Duodenal mucosa (tissue), 2 donors: ENCODE measurements at regions not wholly inside any gene's neighbourhood (a gene's known extent, or its start where the extent isn't known, plus 50 kb on each side); places are given as distances from the start of the nearest gene placed in this dataset.

Experiments used
- H3K27ac ChIP-seq: one replicate; pipeline ENCODE4 v1.7.0; 2013; ENCODE audit warnings: low read depth, low read length
- H3K27me3 ChIP-seq, 2 donors: one replicate each; pipeline ENCODE4 v1.7.0; 2013; ENCODE audit warnings: low read length in 2 of 2, control low read depth in 1 of 2; ENCODE audit not compliant: insufficient read depth in 2 of 2, control insufficient read depth in 1 of 2
- H3K36me3 ChIP-seq, 2 donors: one replicate each; pipeline ENCODE4 v1.7.0; 2013; ENCODE audit warnings: low read length in 2 of 2, control low read depth in 1 of 2; ENCODE audit not compliant: insufficient read depth in 2 of 2, control insufficient read depth in 1 of 2
- H3K4me1 ChIP-seq, 2 donors: one replicate each; pipeline ENCODE4 v1.7.0; 2013; ENCODE audit warnings: low read length in 2 of 2, control low read depth in 1 of 2; ENCODE audit not compliant: insufficient read depth in 2 of 2, control insufficient read depth in 1 of 2
- H3K4me3 ChIP-seq, 2 donors: one replicate each; pipeline ENCODE4 v1.7.0; 2013; ENCODE audit warnings: low read length in 2 of 2, low read depth in 1 of 2
- H3K9ac ChIP-seq, 2 donors: one replicate each; pipeline ENCODE4 v1.7.0; 2013; ENCODE audit warnings: low read length in 2 of 2, low read depth in 1 of 2
- H3K9me3 ChIP-seq, 2 donors: one replicate each; pipeline ENCODE4 v1.7.0; 2013; ENCODE audit warnings: low read length in 2 of 2, control low read depth in 1 of 2; ENCODE audit not compliant: control insufficient read depth in 1 of 2

DNA sequence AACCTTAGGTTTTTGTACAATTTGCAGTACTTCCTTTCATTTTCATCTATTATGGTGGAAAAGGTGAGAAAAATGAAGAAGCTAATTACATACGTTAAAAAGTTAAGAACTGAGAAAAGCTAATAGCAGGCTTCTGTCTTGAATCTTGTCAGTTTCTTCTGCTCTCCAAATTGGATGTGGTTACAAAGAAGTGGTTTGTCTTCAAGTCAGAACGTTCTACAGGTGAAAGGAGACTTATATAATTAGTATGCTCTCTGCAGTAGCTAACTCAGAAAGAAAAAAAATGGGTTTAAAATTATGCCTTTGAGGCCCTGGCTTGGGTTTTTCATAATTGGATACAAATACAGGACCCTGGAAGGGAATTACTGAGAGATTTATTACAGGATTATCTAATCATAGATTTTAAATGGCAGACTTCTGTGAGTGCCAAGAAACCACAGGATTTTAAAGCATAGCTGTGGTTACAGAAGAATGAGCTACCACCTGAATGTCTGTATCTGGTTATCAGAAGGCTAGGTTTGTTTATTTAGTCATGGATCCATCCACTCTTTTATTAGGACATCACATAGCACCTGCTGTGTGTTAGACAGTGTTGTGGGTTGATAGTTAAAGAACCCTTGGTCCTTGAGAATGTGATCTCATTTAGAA lies 528.1 kb upstream of the MCTP2 start:
- Histone ChIP-seq H3K36me3 (no peaks in the 10 kb centered on the region), H3K4me1 (no peaks in the 10 kb centered on the region), H3K27ac (no peak overlapping the region), H3K9me3 (no peaks in the 10 kb centered on the region), H3K9ac (no peak overlapping the region), H3K4me3 (no peak overlapping the region), H3K27me3 (no peaks in the 10 kb centered on the region)

DNA sequence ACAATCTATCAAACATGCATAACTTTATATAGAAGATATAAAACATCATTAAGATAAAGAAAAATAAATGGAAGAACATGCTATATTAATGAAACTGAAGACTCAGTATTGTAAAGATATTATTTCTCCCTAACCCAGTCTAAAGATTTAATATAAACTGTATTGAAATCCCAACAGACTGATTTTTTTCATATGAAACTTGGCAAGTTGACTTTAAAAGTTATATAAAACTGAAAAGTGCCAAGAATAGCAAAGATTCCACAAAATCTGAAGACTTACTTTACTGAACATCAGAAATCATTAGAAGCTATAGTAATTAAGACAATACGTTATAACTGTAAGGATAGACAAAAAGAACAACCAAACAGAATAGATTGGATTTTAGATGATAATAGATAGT lies 531.3 kb upstream of the MCTP2 start:
- Histone ChIP-seq H3K9me3 (no peaks in the 10 kb centered on the region), H3K4me3 (no peak overlapping the region), H3K9ac (no peak overlapping the region), H3K36me3 (no peaks in the 10 kb centered on the region), H3K27me3 (no peaks in the 10 kb centered on the region), H3K27ac (no peak overlapping the region), H3K4me1 (no peaks in the 10 kb centered on the region)

- Histone ChIP-seq H3K9ac (no peak overlapping the region), H3K9me3 (peaks cover 0 to 3% of the 10 kb centered on the region in 2 donors), H3K36me3 (no peaks in the 10 kb centered on the region), H3K27ac (no peak overlapping the region), H3K27me3 (no peaks in the 10 kb centered on the region), H3K4me3 (no peak overlapping the region), H3K4me1 (no peaks in the 10 kb centered on the region)
Observed at GRCh38 chr15:93694033-93694432, 537.3 kb upstream of the MCTP2 start.

DNA sequence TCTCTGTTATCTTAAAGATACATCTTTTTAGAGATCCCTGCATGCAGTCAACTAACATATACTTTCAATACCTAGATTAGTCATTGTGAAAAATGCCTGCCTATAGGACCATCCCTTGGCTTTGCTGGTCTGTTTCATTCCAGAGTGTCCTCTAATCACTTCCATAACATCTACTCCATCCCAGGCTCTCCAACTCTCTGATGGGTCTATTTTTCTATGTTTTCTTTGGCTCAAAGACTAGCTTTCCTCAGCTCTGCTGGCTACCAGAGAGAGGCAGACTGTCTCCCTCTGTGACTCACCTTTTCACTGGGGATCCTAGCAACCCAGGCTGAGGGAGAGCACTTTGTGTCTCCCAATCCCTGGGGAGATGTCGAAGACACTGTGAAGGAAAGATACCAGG lies 547.7 kb upstream of the MCTP2 start:
- no peak overlapping the region for H3K4me3 ChIP-seq
- H3K27ac ChIP-seq, result no peak overlapping the region
- no peaks in the 10 kb centered on the region for H3K36me3 ChIP-seq
- no peak overlapping the region for H3K9ac ChIP-seq
- H3K27me3 ChIP-seq, result no peaks in the 10 kb centered on the region
- H3K9me3 ChIP-seq, result peaks cover 16 to 27% of the 10 kb centered on the region in 2 donors
- H3K4me1 ChIP-seq, result no peaks in the 10 kb centered on the region

DNA sequence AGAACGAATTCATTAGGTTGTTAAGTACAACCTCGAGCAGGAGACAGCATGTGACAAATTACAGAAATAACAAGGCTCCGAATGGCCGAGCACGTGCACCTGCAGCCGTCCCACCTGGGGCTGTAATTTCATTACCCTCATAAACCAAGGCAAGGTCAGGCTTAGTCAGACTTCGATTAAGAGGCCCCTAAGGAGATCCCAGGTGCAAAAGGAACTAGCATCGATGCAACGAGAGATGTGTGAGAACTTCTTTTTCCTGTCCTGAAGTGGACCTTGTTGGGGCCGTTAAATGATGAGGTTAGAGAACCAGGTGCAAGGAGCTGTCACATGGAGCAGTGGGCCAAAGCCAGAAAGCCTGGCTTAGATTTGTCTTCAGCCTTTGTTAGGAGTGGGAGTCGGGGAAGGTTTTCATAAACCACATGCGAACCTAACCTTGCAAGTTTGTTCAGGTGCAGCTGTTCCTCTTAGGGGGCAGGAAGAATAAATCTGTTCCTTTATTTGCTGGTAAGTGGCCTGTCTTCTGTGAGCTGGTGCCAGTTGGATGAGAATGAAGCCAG lies 559.9 kb upstream of the MCTP2 start:
- Histone ChIP-seq H3K4me3 (no peak overlapping the region), H3K36me3 (no peaks in the 10 kb centered on the region), H3K9me3 (no peaks in the 10 kb centered on the region), H3K27ac (no peak overlapping the region), H3K9ac (no peak overlapping the region), H3K27me3 (no peaks in the 10 kb centered on the region), H3K4me1 (no peaks in the 10 kb centered on the region)

- Histone ChIP-seq H3K27me3 (no peaks in the 10 kb centered on the region), H3K36me3 (no peaks in the 10 kb centered on the region), H3K9ac (no peak overlapping the region), H3K9me3 (no peaks in the 10 kb centered on the region), H3K4me1 (no peaks in the 10 kb centered on the region), H3K4me3 (no peak overlapping the region), H3K27ac (no peak overlapping the region)
Observed at GRCh38 chr15:93670931-93671330, 560.4 kb upstream of the MCTP2 start.

DNA sequence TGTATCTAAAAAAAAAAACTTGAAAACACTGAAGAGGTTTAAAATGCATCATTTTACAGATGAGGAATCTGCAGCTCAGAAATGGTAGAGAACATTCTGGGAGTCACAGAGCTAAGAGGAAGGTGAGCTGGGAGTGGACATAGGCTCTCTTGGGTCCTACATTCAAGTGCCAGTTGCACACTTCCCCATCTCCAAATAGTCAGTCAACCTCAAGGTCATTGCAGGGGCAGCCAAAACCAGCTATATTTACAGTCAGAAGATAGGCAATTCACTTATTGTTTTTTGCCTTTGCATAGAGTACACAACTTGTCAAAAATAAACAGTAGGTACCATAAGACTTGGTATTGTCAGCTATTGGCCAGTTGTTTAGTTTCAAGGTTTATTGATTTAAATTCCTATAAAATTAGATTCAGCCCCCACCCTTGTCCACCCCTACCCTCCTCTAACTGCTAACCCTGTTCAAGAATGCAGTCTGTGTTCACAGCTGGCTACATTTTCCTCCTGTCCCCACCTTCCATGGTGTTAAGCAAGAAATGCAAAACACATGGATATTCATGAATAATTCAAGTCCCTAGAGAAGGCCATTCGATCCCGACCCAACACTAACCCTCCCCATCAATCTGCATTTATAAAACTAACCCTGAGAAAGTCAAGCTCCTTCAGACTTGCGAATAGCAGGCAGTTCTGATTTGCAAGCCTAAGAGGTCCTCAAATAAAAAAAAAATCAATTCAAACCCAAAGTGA lies 567.0 kb upstream of the MCTP2 start:
- H3K4me1 ChIP-seq, result no peaks in the 10 kb centered on the region
- H3K36me3 ChIP-seq, result no peaks in the 10 kb centered on the region
- no peaks in the 10 kb centered on the region for H3K27me3 ChIP-seq
- no peaks in the 10 kb centered on the region for H3K9me3 ChIP-seq
- H3K9ac ChIP-seq, result no peak overlapping the region
- H3K4me3 ChIP-seq, result no peak overlapping the region
- H3K27ac ChIP-seq, result no peak overlapping the region

- H3K4me1 ChIP-seq, result no peaks in the 10 kb centered on the region
- no peaks in the 10 kb centered on the region for H3K36me3 ChIP-seq
- H3K9ac ChIP-seq, result no peak overlapping the region
- H3K4me3 ChIP-seq, result no peak overlapping the region
- no peak overlapping the region for H3K27ac ChIP-seq
- no peaks in the 10 kb centered on the region for H3K9me3 ChIP-seq
- no peaks in the 10 kb centered on the region for H3K27me3 ChIP-seq
Observed at GRCh38 chr15:93662162-93662885, 569.0 kb upstream of the MCTP2 start.

GRCh38 chr15:93658026-93658816 lies 569.2 kb upstream of the RGMA start:
- Histone ChIP-seq H3K4me1 (no peaks in the 10 kb centered on the region), H3K27ac (no peak overlapping the region), H3K36me3 (no peaks in the 10 kb centered on the region), H3K4me3 (no peak overlapping the region), H3K9me3 (no peaks in the 10 kb centered on the region), H3K9ac (no peak overlapping the region), H3K27me3 (no peaks in the 10 kb centered on the region)
